HG02981 (cell line): ENCODE measurements at regions not wholly inside any gene's neighbourhood (a gene's known extent, or its start where the extent isn't known, plus 50 kb on each side); places are given as distances from the start of the nearest gene placed in this dataset.

Source experiments
- ATAC-seq: cut with Tn5 transposase; IDR thresholded peaks from one replicate; pipeline ENCODE4 v1.9.1; 2021; ENCODE audit warnings: mild to moderate bottlenecking, moderate library complexity; ENCODE audit not compliant: unreplicated experiment

- ATAC-seq: no peak
These were observed 482.1 kb upstream of the ADAMTS5 start for GRCh38 chr21:27448960-27449359.

- ATAC-seq: no peak
These were observed 481.0 kb upstream of the ADAMTS5 start for GRCh38 chr21:27447843-27448242.

- ATAC-seq: no peak
These were observed 462.9 kb upstream of the ADAMTS5 start for GRCh38 chr21:27429710-27430341.

- ATAC-seq: no peak
These were observed 459.3 kb upstream of the ADAMTS5 start for GRCh38 chr21:27426196-27426595.

GRCh38 chr21:27425574-27425973 is 458.7 kb upstream of the ADAMTS5 start:
- ATAC-seq: no peak

GRCh38 chr21:27425172-27425571 is 458.3 kb upstream of the ADAMTS5 start:
- no peak for ATAC-seq

- ATAC-seq: no peak
These were observed 457.7 kb upstream of the ADAMTS5 start for GRCh38 chr21:27424601-27425000.

GRCh38 chr21:27423906-27424595 is 457.2 kb upstream of the ADAMTS5 start:
- ATAC-seq: no peak

- ATAC-seq: no peak
These were observed 456.1 kb upstream of the ADAMTS5 start for GRCh38 chr21:27423038-27423437.

GRCh38 chr21:27422435-27422834 is 455.5 kb upstream of the ADAMTS5 start:
- no peak for ATAC-seq

- ATAC-seq: no peak
These were observed 454.8 kb upstream of the ADAMTS5 start for GRCh38 chr21:27421654-27422053.

- no peak for ATAC-seq
These were observed 452.3 kb upstream of the ADAMTS5 start for GRCh38 chr21:27419153-27419552.

- no peak for ATAC-seq
These were observed 451.5 kb upstream of the ADAMTS5 start for GRCh38 chr21:27418346-27418745.

GRCh38 chr21:27412530-27412929 is 445.6 kb upstream of the ADAMTS5 start:
- ATAC-seq: no peak

- no peak for ATAC-seq
These were observed 441.9 kb upstream of the ADAMTS5 start for GRCh38 chr21:27408826-27409225.

- no peak for ATAC-seq
These were observed 440.4 kb upstream of the ADAMTS5 start for GRCh38 chr21:27407271-27407670.

GRCh38 chr21:27406300-27407009 is 439.6 kb upstream of the ADAMTS5 start:
- ATAC-seq: no peak

- ATAC-seq: no peak
These were observed 436.1 kb upstream of the ADAMTS5 start for GRCh38 chr21:27403011-27403410.

GRCh38 chr21:27400045-27400444 is 433.2 kb upstream of the ADAMTS5 start:
- no peak for ATAC-seq

- no peak for ATAC-seq
These were observed 430.7 kb upstream of the ADAMTS5 start for GRCh38 chr21:27397578-27397977.

- ATAC-seq: no peak
These were observed 426.8 kb upstream of the ADAMTS5 start for GRCh38 chr21:27393726-27394125.

GRCh38 chr21:27391990-27392389 is 425.1 kb upstream of the ADAMTS5 start:
- no peak for ATAC-seq
